Stimulated activated CD8-positive, alpha-beta memory T cell treated with anti-CD3 and anti-CD28 coated beads, Interleukin-12 subunit alpha, Interleukin-12 subunit beta, amount 100 ng/mL, for 24 hours (primary cell): ENCODE measurements at regions not wholly inside any gene's neighbourhood (a gene's known extent, or its start where the extent isn't known, plus 50 kb on each side); places are given as distances from the start of the nearest gene placed in this dataset.
"Not testable (repeated sequence)": the region's sequence is repeated elsewhere in the genome, so short reads cannot be mapped to it uniquely, and the experiment has no call there.

Experiments used
- DNase-seq: peaks from one replicate; pipeline ENCODE4 v3.0.0-alpha.2; 2020; ENCODE audit errors: extremely low read depth

GRCh38 chr3:106022913-106023312, 154.1 kb upstream of the CBLB start:
- no peak for DNase-seq

- no peak for DNase-seq
Measured at GRCh38 chr3:106025151-106025722, 156.4 kb upstream of the CBLB start.

DNA sequence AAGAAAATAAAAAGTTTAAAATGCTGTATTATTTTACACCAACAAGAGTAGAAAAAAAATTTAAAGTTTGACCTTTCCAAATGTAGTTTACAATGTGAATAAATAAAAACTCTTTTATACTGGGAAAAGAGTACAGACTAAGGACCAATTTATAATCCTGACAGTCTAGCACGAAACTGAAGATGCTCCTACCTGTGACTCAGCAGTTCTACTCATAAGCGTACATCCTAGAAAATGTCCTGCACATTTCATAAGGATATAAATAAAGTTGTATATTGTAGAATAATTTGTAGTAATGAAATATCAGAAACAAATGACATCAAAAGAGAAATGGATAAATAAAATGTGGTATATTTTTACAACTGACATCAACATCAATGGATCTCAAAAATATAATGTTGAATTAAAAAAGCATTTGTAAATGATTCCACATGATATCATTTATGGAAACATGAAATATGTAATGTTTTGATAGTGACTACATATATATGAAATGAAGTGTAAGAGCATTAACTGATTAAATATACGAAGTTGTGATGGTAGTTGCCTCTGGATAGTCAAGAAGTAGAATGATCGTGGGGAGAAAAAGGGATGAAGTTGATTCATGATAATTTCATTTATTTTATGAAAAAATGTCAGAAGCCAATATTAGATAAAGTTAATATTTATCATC, 161.3 kb upstream of the CBLB start:
- no peak for DNase-seq

- no peak for DNase-seq
Measured at GRCh38 chr3:106030627-106030963, 161.8 kb upstream of the CBLB start.

- DNase-seq = no peak
Measured at GRCh38 chr3:106032479-106032878, 163.7 kb upstream of the CBLB start.

- no peak for DNase-seq
Measured at GRCh38 chr3:106033654-106034053, 164.8 kb upstream of the CBLB start.

DNA sequence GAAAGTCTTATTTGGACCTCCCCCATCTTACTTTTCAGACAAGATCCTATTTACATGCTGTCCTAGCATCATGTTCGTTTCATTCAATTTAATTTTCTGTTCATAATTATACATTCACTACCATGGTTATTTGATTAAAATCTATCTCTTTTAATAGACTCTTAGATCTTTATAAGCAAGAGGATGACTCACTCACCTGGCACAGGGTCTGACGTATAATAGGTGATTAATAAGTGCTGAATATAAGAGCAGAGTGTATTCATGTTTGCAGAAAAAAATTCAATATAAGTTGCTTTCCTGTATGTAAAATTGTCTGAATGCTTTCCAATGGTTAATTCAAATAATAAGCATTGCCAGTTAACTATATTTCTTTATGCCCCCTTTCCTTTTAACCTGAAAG, 165.5 kb upstream of the CBLB start:
- no peak for DNase-seq

GRCh38 chr3:106035619-106036018, 166.8 kb upstream of the CBLB start:
- DNase-seq = no peak

DNA sequence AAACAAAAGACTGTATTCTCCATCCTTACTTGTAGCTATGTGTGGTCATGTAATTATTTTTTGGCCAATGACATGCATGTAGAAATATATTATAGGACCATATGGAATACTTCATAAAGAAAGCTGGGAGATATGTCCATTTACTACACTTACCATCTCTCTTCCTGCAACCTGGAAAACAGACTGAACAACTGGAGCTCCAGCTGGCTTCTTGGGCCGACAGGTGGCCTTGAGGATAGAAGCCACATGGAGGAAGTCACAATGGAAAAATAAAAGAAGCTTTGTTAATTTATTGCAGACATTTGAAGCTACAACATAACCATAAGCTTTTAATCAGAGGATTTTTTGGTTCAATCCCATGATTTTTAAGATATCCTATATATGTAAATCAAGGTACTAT, 167.9 kb upstream of the CBLB start:
- no peak for DNase-seq

GRCh38 chr3:106047221-106047620, 178.4 kb upstream of the CBLB start:
- no peak for DNase-seq

DNA sequence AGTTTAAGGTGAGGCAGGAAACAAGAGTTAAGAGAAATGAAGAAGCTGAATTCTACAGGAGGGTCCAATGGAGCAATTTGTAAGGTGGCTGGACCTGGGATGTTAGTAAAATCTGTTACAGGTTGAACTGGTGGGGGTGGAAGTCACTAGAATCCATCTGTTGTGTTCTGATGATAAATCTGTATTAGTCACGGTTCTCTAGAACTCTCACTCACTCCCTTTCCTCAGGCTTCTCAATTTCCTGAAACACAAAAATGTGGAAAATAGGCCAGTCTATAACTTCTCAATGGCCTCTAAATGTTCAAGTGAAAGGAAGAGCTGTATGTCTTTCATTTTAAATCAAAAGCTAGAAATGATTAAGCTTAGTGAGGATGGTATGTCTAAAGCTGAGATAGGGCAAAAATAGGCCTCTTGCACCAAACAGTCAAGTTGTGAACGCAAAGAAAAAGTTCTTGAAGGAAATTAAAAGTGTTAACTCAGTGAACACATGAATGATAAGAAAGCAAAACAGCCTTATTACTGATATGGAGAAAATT, 180.2 kb upstream of the CBLB start:
- DNase-seq = no peak

- DNase-seq = no peak
Measured at GRCh38 chr3:106049821-106050220, 181.0 kb upstream of the CBLB start.

GRCh38 chr3:106056931-106057330, 188.1 kb upstream of the CBLB start:
- no peak for DNase-seq

GRCh38 chr3:106058475-106058874, 189.7 kb upstream of the CBLB start:
- DNase-seq = no peak

DNA sequence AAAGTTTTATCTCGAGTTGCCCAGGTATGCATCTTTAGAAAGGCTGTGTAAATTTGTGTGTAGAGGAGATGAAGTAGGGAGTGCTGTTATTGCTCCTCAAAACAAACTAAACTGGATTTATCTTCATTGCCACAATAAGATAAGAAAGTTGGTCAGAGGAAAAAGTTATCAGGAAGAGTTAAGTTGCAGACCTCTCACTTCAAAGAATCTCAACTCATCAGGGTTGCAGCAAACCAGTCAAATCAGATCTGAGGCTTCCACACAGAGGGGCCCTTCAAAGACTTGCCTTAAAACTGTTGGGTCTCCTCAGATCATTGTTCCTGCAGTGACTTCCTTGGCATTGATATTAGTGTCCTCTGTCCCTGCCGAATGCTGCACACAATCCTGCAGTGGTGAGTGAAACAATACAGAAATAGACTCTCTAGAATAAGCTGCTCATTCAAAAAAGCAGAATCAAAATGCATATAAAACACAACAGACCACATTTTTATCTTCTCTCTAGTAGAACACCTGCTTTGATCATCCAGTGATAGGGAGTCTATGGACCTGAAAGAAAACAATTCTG, 191.2 kb upstream of the CBLB start:
- no peak for DNase-seq

- no peak for DNase-seq
Measured at GRCh38 chr3:106063909-106064308, 195.1 kb upstream of the CBLB start.

- DNase-seq = no peak
Measured at GRCh38 chr3:106065831-106066230, 197.0 kb upstream of the CBLB start.

GRCh38 chr3:106067711-106068110, 198.9 kb upstream of the CBLB start:
- no peak for DNase-seq

DNA sequence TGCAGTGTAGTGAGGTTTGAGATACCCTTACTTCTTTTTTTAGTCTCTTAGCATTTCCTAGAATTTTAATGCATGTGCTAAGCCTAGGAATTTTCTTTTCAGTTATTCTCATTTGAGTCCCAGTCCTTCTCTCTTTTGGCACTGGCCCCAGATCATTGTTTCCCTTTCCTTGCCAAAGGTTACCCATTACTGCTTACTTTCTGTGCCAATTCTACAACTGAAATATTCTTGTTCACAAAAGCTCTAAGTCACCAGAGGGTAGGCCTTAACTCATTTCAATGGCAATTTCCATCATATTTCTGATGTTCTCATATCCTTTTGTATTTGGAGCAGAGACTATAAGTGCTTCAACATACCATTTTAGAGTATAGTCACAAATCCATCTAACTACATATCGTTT, 199.6 kb upstream of the CBLB start:
- DNase-seq = no peak

GRCh38 chr3:106068795-106069194, 200.0 kb upstream of the CBLB start:
- no peak for DNase-seq

DNA sequence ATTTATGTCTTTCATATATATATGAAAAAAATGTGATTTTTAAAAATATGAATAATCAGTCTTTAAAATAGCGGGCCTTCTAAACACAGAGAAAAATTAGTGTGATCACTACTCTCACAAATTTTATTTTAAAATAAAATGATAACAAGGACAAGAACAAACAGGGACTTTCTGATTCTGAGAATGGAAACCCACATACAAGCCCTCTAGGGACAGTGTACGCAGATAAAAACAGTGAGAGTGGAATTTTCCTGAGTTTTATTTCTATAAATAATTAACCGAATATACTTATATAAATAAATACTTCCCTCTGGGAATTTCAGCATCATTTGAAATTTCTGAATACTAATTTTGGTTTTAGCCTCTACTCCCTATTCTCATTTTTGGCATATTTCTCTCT, 201.4 kb upstream of the CBLB start:
- DNase-seq = no peak

GRCh38 chr3:106071306-106071705, 202.5 kb upstream of the CBLB start:
- no peak for DNase-seq

DNA sequence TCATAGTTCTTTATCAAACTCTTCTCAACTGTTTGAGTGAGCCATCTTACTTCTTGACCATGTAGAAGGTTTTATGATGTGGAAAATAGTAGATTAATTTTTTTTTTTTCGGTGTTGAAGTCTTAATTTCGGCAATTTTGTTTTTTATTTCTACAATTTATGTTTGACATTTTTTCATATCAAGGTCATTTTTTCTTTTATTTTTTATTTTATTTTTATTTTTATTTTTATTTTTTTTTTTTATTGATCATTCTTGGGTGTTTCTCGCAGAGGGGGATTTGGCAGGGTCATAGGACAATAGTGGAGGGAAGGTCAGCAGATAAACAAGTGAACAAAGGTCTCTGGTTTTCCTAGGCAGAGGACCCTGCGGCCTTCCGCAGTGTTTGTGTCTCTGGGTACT, 203.8 kb upstream of the CBLB start:
- DNase-seq = not testable (repeated sequence)

DNA sequence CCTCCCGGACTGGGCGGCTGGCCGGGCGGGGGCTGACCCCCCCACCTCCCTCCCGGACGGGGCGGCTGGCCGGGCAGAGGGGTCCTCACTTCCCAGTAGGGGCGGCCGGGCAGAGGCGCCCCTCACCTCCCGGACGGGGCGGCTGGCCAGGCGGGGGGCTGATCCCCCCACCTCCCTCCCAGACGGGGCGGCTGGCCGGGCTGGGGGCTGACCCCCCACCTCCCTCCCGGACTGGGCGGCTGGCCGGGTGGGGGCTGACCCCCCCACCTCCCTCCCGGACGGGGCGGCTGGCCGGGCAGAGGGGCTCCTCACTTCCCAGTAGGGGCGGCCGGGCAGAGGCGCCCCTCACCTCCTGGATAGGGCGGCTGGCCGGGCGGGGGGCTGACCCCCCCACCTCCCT, 205.0 kb upstream of the CBLB start:
- not testable (repeated sequence) for DNase-seq
